ENCODE measurements at regions not wholly inside any gene's neighbourhood (a gene's known extent, or its start where the extent isn't known, plus 50 kb on each side); places are given as distances from the start of the nearest gene placed in this dataset.

DNA sequence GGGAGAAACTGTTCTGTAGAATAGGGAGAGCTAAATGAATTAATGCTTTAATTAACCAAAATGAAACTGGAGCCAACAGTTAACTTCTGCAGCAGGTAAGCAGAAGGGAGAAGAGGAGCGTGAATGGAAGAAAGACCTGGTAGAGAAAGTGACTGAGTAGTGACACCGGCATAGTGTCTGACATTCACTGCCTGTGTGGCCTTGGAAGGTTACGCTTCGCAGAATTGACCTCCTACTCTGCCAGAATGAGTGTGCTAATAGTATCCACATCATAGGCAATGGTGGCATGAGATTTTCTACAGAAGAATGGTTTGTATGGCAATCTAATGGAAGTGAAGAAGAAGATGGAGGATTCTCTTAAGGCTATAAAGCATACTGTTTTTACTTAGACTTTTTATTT is 614.4 kb downstream of the CPS1 start:
- TF ChIP-seq, protein P1, sequence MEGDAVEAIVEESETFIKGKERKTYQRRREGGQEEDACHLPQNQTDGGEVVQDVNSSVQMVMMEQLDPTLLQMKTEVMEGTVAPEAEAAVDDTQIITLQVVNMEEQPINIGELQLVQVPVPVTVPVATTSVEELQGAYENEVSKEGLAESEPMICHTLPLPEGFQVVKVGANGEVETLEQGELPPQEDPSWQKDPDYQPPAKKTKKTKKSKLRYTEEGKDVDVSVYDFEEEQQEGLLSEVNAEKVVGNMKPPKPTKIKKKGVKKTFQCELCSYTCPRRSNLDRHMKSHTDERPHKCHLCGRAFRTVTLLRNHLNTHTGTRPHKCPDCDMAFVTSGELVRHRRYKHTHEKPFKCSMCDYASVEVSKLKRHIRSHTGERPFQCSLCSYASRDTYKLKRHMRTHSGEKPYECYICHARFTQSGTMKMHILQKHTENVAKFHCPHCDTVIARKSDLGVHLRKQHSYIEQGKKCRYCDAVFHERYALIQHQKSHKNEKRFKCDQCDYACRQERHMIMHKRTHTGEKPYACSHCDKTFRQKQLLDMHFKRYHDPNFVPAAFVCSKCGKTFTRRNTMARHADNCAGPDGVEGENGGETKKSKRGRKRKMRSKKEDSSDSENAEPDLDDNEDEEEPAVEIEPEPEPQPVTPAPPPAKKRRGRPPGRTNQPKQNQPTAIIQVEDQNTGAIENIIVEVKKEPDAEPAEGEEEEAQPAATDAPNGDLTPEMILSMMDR (IDR thresholded peaks at IDR 0.05; ENCODE audit: low read depth, low read length, missing input control): no peak
- TF ChIP-seq, protein P2, sequence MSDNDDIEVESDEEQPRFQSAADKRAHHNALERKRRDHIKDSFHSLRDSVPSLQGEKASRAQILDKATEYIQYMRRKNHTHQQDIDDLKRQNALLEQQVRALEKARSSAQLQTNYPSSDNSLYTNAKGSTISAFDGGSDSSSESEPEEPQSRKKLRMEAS (IDR thresholded peaks at IDR 0.05): no peak
- TF ChIP-seq YY1 (IDR thresholded peaks at IDR 0.05) (no peak), JUND (IDR thresholded peaks at IDR 0.05) (no peak), SP1 (IDR thresholded peaks at IDR 0.05) (no peak), TAF1 (conservative IDR thresholded peaks at IDR 0.05) (no peak), RAD21 (IDR thresholded peaks at IDR 0.05) (no peak), FOXA1 (IDR thresholded peaks at IDR 0.05) (no peak), GABPA (IDR thresholded peaks at IDR 0.05 in 1 of 2, conservative IDR thresholded peaks at IDR 0.05 in 1 of 2) (no peak), RXRA (IDR thresholded peaks at IDR 0.05) (no peak), HNF4A (conservative IDR thresholded peaks at IDR 0.05) (no peak)
- TF ChIP-seq, protein P3, sequence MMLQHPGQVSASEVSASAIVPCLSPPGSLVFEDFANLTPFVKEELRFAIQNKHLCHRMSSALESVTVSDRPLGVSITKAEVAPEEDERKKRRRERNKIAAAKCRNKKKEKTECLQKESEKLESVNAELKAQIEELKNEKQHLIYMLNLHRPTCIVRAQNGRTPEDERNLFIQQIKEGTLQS (IDR thresholded peaks at IDR 0.05): no peak
- TF ChIP-seq, protein P4, sequence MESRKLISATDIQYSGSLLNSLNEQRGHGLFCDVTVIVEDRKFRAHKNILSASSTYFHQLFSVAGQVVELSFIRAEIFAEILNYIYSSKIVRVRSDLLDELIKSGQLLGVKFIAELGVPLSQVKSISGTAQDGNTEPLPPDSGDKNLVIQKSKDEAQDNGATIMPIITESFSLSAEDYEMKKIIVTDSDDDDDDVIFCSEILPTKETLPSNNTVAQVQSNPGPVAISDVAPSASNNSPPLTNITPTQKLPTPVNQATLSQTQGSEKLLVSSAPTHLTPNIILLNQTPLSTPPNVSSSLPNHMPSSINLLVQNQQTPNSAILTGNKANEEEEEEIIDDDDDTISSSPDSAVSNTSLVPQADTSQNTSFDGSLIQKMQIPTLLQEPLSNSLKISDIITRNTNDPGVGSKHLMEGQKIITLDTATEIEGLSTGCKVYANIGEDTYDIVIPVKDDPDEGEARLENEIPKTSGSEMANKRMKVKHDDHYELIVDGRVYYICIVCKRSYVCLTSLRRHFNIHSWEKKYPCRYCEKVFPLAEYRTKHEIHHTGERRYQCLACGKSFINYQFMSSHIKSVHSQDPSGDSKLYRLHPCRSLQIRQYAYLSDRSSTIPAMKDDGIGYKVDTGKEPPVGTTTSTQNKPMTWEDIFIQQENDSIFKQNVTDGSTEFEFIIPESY (IDR thresholded peaks at IDR 0.05): no peak
- TF ChIP-seq, protein P5, sequence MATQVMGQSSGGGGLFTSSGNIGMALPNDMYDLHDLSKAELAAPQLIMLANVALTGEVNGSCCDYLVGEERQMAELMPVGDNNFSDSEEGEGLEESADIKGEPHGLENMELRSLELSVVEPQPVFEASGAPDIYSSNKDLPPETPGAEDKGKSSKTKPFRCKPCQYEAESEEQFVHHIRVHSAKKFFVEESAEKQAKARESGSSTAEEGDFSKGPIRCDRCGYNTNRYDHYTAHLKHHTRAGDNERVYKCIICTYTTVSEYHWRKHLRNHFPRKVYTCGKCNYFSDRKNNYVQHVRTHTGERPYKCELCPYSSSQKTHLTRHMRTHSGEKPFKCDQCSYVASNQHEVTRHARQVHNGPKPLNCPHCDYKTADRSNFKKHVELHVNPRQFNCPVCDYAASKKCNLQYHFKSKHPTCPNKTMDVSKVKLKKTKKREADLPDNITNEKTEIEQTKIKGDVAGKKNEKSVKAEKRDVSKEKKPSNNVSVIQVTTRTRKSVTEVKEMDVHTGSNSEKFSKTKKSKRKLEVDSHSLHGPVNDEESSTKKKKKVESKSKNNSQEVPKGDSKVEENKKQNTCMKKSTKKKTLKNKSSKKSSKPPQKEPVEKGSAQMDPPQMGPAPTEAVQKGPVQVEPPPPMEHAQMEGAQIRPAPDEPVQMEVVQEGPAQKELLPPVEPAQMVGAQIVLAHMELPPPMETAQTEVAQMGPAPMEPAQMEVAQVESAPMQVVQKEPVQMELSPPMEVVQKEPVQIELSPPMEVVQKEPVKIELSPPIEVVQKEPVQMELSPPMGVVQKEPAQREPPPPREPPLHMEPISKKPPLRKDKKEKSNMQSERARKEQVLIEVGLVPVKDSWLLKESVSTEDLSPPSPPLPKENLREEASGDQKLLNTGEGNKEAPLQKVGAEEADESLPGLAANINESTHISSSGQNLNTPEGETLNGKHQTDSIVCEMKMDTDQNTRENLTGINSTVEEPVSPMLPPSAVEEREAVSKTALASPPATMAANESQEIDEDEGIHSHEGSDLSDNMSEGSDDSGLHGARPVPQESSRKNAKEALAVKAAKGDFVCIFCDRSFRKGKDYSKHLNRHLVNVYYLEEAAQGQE (IDR thresholded peaks at IDR 0.05): no peak

All from liver (tissue), 3 donors.